NCI-H510A (cell line): ENCODE measurements at regions not wholly inside any gene's neighbourhood (a gene's known extent, or its start where the extent isn't known, plus 50 kb on each side); places are given as distances from the start of the nearest gene placed in this dataset.
"Not testable (repeated sequence)": the region's sequence is repeated elsewhere in the genome, so short reads cannot be mapped to it uniquely, and the experiment has no call there.

Experiments used
- DNase-seq: peaks from one replicate; lab custom pipeline; 2025; lab: John Stamatoyannopoulos, UW

GRCh38 chr10:78416031-78417011 lies 382.7 kb downstream of the RPS24 start:
- DNase-seq: no peak

GRCh38 chr10:78417425-78418370 lies 384.0 kb downstream of the RPS24 start:
- DNase-seq: no peak

GRCh38 chr10:78419481-78420265 lies 386.0 kb downstream of the RPS24 start:
- no peak for DNase-seq

GRCh38 chr10:78420946-78421735 lies 387.5 kb downstream of the RPS24 start:
- no peak for DNase-seq

GRCh38 chr10:78424050-78424449 lies 390.4 kb downstream of the RPS24 start:
- DNase-seq: not testable (repeated sequence)

GRCh38 chr10:78424723-78425122 lies 391.1 kb downstream of the RPS24 start:
- no peak for DNase-seq

GRCh38 chr10:78426181-78426580 lies 392.5 kb downstream of the RPS24 start:
- DNase-seq: no peak

GRCh38 chr10:78427497-78428031 lies 393.9 kb downstream of the RPS24 start:
- no peak for DNase-seq

- DNase-seq: no peak
Measured at GRCh38 chr10:78428579-78428978, 394.9 kb downstream of the RPS24 start.

- no peak for DNase-seq
Measured at GRCh38 chr10:78429984-78430383, 396.3 kb downstream of the RPS24 start.

GRCh38 chr10:78432583-78432982 lies 398.9 kb downstream of the RPS24 start:
- no peak for DNase-seq

- no peak for DNase-seq
Measured at GRCh38 chr10:78433076-78433595, 399.5 kb downstream of the RPS24 start.

GRCh38 chr10:78433766-78434535 lies 400.3 kb downstream of the RPS24 start:
- DNase-seq: peak; percentile 48

- no peak for DNase-seq
Measured at GRCh38 chr10:78434886-78435285, 401.2 kb downstream of the RPS24 start.

GRCh38 chr10:78435484-78436221 lies 402.0 kb downstream of the RPS24 start:
- no peak for DNase-seq

- no peak for DNase-seq
Measured at GRCh38 chr10:78436222-78436573, 402.5 kb downstream of the RPS24 start.

- DNase-seq: no peak
Measured at GRCh38 chr10:78436706-78437406, 403.2 kb downstream of the RPS24 start.

- DNase-seq: no peak
Measured at GRCh38 chr10:78437407-78437768, 403.7 kb downstream of the RPS24 start.
